GM12878 (cell line): ENCODE measurements at regions not wholly inside any gene's neighbourhood (a gene's known extent, or its start where the extent isn't known, plus 50 kb on each side); places are given as distances from the start of the nearest gene placed in this dataset.
"Not testable (repeated sequence)": the region's sequence is repeated elsewhere in the genome, so short reads cannot be mapped to it uniquely, and the experiment has no call there.

Source experiments
- ATAC-seq: fragments of 200-7000 bp; cut with Tn5 transposase; 3 replicates; pipeline ENCODE4 v1.9.1; 2020; ENCODE audit warnings: mild to moderate bottlenecking, moderate library complexity
- BruUV-seq: library from RNA; stranded (reverse); fragments of 400-500 nt; replicated peaks from 2 replicates; lab custom pipeline; 2021; lab: Mats Ljungman, UMichigan
- CTCF ChIA-PET: fragments of 300-600 bp; sonication (Branson Sonifier 250); formaldehyde crosslinking; extraction: SDS; loops from one replicate; lab custom pipeline; 2021; ENCODE audit warnings: inconsistent platforms; lab: Yijun Ruan, JAX
- POLR2A ChIA-PET: fragments of 350-600 bp; formaldehyde crosslinking; extraction: SDS; loops from one replicate; lab custom pipeline; 2021; ENCODE audit warnings: inconsistent platforms; lab: Charles Lee
- RAD21 ChIA-PET: fragments of 300-600 bp; sonication (Branson Sonifier 250); formaldehyde crosslinking; loops from one replicate; lab custom pipeline; 2023; ENCODE audit warnings: antibody characterized with exemption; ENCODE audit not compliant: unreplicated experiment; lab: Charles Lee
- SMC1A ChIA-PET: fragments of 300-600 bp; sonication (Branson Sonifier 250); formaldehyde crosslinking; loops from one replicate; lab custom pipeline; 2023; ENCODE audit not compliant: unreplicated experiment, uncharacterized antibody; lab: Charles Lee
- DNase-seq: peaks from one replicate; pipeline ENCODE4 v3.0.0-alpha.2; 2011; ENCODE audit warnings: low read depth, low spot score
- FAIRE-seq: peaks from 3 replicates; lab custom pipeline; 2011; peaks lifted over from hg19 to GRCh38; lab: Jason Lieb, UNC
- H2AFZ ChIP-seq: 2 replicates; pipeline ENCODE4 v1.6.0; 2011; ENCODE audit warnings: low read depth, low read length, control low read depth; ENCODE audit not compliant: control insufficient read depth
- H3K27ac ChIP-seq: 2 replicates; pipeline ENCODE4 v1.5.1; 2011; ENCODE audit warnings: control low read depth; ENCODE audit not compliant: control insufficient read depth, insufficient read depth
- H3K27me3 ChIP-seq, 2 experiments: replicated peaks in 1 of 2; 2 replicates each; pipeline versions ENCODE4 v1.6.0 to v1.6.1; 2011; ENCODE audit warnings: low read length in 1 of 2; ENCODE audit not compliant: control insufficient read depth in 2 of 2, insufficient read depth in 2 of 2
- H3K36me3 ChIP-seq, 2 experiments: 2 replicates each; pipeline ENCODE4 v1.5.1; 2011; ENCODE audit warnings: low read length in 1 of 2; ENCODE audit not compliant: control insufficient read depth in 2 of 2, insufficient read depth in 2 of 2
- H3K4me1 ChIP-seq: 2 replicates; pipeline ENCODE4 v1.6.1; 2011; ENCODE audit warnings: mild to moderate bottlenecking, low read length, moderate library complexity, mixed read lengths; ENCODE audit not compliant: control insufficient read depth, insufficient read depth
- H3K4me2 ChIP-seq: 2 replicates; pipeline ENCODE4 v1.6.0; 2011; ENCODE audit warnings: control low read depth; ENCODE audit not compliant: control insufficient read depth, insufficient read depth
- H3K4me3 ChIP-seq: fragments of 200-600 bp; sonication (generic); 2 replicates; pipeline ENCODE4 v1.5.1; 2016
- H3K79me2 ChIP-seq: 2 replicates; pipeline ENCODE4 v1.6.0; 2011; ENCODE audit warnings: low read length; ENCODE audit not compliant: control insufficient read depth, insufficient read depth
- H3K9ac ChIP-seq: 2 replicates; pipeline ENCODE4 v1.8.0; 2011; ENCODE audit warnings: low read length, control low read depth, mixed read lengths; ENCODE audit not compliant: control insufficient read depth, insufficient read depth
- H3K9me3 ChIP-seq: replicated peaks from 3 replicates; pipeline ENCODE4 v1.5.1; 2011; ENCODE audit warnings: mild to moderate bottlenecking, low read length; ENCODE audit not compliant: control insufficient read depth, insufficient read depth
- H4K20me1 ChIP-seq: 2 replicates; pipeline ENCODE4 v1.6.0; 2011; ENCODE audit not compliant: control insufficient read depth, insufficient read depth
- BHLHE40 ChIP-seq, 2 experiments: fragments of 450-650 bp in 1 of 2; IDR thresholded peaks; 2 replicates each; pipeline ENCODE4 v1.6.1; 2011 to 2017; ENCODE audit warnings: low read depth in 2 of 2, borderline replicate concordance in 1 of 2, improper control_type of control experiment in 1 of 2, low read length in 1 of 2, mild to moderate bottlenecking in 1 of 2
- WGBS: methylation state at CpG from one replicate; pipeline ENCODE4 v1.1.6; 2016; ENCODE audit warnings: low lambda C conversion rate; ENCODE audit not compliant: insufficient replicate concordance, insufficient coverage; ENCODE audit errors: missing lambda C conversion rate; 5-methylcytosine and 5-hydroxymethylcytosine counted together
- in situ Hi-C: fragments of 300-500 bp; cut with MboI; formaldehyde crosslinking; loops from 9 replicates; pipeline ENCODE4 v1.14.3; 2018; ENCODE audit warnings: mixed read lengths
- intact Hi-C: fragments of 100-400 bp; cut with micrococcal nuclease; formaldehyde crosslinking; loops from one replicate; pipeline ENCODE4 v1.14.2; 2022; ENCODE audit not compliant: unreplicated experiment
- TF ChIP-seq, protein P1 (sequence below): fragments of 450-650 bp; IDR thresholded peaks from 2 replicates; pipeline ENCODE4 v1.6.1; 2017; ENCODE audit warnings: mild to moderate bottlenecking, moderate library complexity
- TF ChIP-seq, protein P2 (sequence below): fragments of 450-650 bp; IDR thresholded peaks from 2 replicates; pipeline ENCODE4 v1.6.1; 2017; ENCODE audit warnings: mild to moderate bottlenecking, moderate library complexity

DNA sequence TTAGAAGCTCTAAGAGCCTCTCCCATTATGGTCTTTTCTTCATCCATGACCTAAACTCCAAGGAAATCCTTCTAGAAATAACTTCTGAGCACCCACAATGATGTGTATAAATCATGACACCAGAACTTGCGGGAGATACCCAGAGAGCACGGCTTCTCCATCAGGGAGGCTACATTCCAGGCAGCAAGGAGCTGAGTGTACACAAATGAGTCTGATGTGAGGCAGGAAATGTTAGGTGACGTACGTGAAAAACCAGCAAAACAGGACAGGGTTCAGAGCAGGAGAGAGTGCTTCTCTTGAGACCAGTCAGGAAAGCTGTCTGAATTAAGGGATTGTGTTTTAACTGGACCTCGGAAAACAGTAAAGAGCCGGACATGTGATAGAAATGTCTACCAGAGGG is 58.1 kb upstream of the MRPS9 start:
- ATAC-seq, H2AFZ ChIP-seq, DNase-seq, FAIRE-seq, in situ Hi-C loops, H3K27ac ChIP-seq, RAD21 ChIA-PET, H3K27me3 ChIP-seq, H3K4me3 ChIP-seq, intact Hi-C loops, POLR2A ChIA-PET, H4K20me1 ChIP-seq, H3K9me3 ChIP-seq, H3K9ac ChIP-seq, H3K4me2 ChIP-seq, BruUV-seq, H3K36me3 ChIP-seq, H3K79me2 ChIP-seq, SMC1A ChIA-PET: not testable (repeated sequence)
- peaks cover 19% of the 10 kb centered on the region for H3K4me1 ChIP-seq
- CTCF ChIA-PET = interaction anchor here (0.6 kb wide), 1 partner anchor 70 kb away, joined by 3 read pairs; no protein-coding TSS in a partner anchor
- WGBS = 30% methylated on average over 6 of the region's 6 CpGs

DNA sequence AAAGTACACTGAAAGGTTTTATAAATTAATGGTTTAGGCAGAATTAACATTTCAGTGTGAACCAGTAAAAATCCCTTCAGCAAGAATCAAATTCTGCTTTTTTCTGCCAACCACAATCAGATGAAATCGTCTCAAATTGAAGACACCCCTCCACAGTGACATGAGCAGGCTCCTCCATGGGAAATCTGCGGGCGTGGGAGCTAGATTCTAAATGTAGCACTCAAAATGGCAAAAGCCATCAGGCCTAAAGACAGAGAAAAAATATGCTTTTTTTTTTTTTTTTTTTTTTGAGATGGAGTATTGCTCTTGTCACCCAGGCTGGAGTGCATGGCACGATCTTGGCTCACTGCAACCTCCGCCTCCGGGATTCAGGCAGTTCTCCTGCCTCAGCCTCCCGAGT is 55.8 kb upstream of the MRPS9 start:
- Histone ChIP-seq H3K27me3 (no peaks in the 10 kb centered on the region; a peak in 1 of 4 replicates), H4K20me1 (no peaks in the 10 kb centered on the region), H3K4me1 (peaks cover 7% of the 10 kb centered on the region), H3K36me3 (no peaks in the 10 kb centered on the region), H3K79me2 (no peaks in the 10 kb centered on the region), H3K4me3 (no peak overlapping the region), H3K27ac (no peak overlapping the region), H3K4me2 (no peak overlapping the region), H2AFZ (no peak overlapping the region), H3K9ac (no peak overlapping the region), H3K9me3 (no peaks in the 10 kb centered on the region)
- ChIA-PET CTCF (interaction anchor here (1.3 kb wide), 1 partner anchor 61 kb away, joined by 3 read pairs; no protein-coding TSS in a partner anchor), SMC1A (no interaction called here), POLR2A (no interaction called here), RAD21 (interaction anchor here (0.7 kb wide), 1 partner anchor 1574 kb away, joined by 3 read pairs; no protein-coding TSS in a partner anchor)
- TF ChIP-seq, protein P1, sequence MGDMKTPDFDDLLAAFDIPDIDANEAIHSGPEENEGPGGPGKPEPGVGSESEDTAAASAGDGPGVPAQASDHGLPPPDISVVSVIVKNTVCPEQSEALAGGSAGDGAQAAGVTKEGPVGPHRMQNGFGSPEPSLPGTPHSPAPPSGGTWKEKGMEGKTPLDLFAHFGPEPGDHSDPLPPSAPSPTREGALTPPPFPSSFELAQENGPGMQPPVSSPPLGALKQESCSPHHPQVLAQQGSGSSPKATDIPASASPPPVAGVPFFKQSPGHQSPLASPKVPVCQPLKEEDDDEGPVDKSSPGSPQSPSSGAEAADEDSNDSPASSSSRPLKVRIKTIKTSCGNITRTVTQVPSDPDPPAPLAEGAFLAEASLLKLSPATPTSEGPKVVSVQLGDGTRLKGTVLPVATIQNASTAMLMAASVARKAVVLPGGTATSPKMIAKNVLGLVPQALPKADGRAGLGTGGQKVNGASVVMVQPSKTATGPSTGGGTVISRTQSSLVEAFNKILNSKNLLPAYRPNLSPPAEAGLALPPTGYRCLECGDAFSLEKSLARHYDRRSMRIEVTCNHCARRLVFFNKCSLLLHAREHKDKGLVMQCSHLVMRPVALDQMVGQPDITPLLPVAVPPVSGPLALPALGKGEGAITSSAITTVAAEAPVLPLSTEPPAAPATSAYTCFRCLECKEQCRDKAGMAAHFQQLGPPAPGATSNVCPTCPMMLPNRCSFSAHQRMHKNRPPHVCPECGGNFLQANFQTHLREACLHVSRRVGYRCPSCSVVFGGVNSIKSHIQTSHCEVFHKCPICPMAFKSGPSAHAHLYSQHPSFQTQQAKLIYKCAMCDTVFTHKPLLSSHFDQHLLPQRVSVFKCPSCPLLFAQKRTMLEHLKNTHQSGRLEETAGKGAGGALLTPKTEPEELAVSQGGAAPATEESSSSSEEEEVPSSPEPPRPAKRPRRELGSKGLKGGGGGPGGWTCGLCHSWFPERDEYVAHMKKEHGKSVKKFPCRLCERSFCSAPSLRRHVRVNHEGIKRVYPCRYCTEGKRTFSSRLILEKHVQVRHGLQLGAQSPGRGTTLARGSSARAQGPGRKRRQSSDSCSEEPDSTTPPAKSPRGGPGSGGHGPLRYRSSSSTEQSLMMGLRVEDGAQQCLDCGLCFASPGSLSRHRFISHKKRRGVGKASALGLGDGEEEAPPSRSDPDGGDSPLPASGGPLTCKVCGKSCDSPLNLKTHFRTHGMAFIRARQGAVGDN = no peak
- TF ChIP-seq BHLHE40 (IDR thresholded peaks at IDR 0.05; ENCODE audit: borderline replicate concordance in 1 of 2, low read depth in 2 of 2, low read length in 1 of 2) = no peak
- TF ChIP-seq, protein P2, sequence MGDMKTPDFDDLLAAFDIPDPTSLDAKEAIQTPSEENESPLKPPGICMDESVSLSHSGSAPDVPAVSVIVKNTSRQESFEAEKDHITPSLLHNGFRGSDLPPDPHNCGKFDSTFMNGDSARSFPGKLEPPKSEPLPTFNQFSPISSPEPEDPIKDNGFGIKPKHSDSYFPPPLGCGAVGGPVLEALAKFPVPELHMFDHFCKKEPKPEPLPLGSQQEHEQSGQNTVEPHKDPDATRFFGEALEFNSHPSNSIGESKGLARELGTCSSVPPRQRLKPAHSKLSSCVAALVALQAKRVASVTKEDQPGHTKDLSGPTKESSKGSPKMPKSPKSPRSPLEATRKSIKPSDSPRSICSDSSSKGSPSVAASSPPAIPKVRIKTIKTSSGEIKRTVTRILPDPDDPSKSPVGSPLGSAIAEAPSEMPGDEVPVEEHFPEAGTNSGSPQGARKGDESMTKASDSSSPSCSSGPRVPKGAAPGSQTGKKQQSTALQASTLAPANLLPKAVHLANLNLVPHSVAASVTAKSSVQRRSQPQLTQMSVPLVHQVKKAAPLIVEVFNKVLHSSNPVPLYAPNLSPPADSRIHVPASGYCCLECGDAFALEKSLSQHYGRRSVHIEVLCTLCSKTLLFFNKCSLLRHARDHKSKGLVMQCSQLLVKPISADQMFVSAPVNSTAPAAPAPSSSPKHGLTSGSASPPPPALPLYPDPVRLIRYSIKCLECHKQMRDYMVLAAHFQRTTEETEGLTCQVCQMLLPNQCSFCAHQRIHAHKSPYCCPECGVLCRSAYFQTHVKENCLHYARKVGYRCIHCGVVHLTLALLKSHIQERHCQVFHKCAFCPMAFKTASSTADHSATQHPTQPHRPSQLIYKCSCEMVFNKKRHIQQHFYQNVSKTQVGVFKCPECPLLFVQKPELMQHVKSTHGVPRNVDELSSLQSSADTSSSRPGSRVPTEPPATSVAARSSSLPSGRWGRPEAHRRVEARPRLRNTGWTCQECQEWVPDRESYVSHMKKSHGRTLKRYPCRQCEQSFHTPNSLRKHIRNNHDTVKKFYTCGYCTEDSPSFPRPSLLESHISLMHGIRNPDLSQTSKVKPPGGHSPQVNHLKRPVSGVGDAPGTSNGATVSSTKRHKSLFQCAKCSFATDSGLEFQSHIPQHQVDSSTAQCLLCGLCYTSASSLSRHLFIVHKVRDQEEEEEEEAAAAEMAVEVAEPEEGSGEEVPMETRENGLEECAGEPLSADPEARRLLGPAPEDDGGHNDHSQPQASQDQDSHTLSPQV = no peak
- BruUV-seq = no TSS peak
- intact Hi-C loops (no loop called here), in situ Hi-C loops (no loop called here)
- ATAC-seq (no peak), DNase-seq (no peak), FAIRE-seq (no peak)
- 28% methylated on average over 6 of the region's 7 CpGs for WGBS
